Right lobe of liver (tissue), 6 donors: ENCODE measurements at regions not wholly inside any gene's neighbourhood (a gene's known extent, or its start where the extent isn't known, plus 50 kb on each side); places are given as distances from the start of the nearest gene placed in this dataset.
"Not testable (repeated sequence)": the region's sequence is repeated elsewhere in the genome, so short reads cannot be mapped to it uniquely, and the experiment has no call there.

Source experiments
- ATAC-seq, 4 donors: fragments of 200-7000 bp; cut with Tn5 transposase; one replicate each; pipeline ENCODE4 v1.9.1; 2020; ENCODE audit warnings: mild to moderate bottlenecking in 4 of 4, moderate library complexity in 4 of 4
- DNase-seq, 3 donors: peaks; one replicate each; pipeline ENCODE4 v3.0.0-alpha.2; 2020
- H3K27ac ChIP-seq, 3 donors: fragments of 200-600 bp; one replicate each; pipeline ENCODE4 v1.8.0; 2022
- H3K27me3 ChIP-seq, 2 donors: fragments of 200-600 bp; one replicate each; pipeline ENCODE4 v1.8.0; 2022
- H3K36me3 ChIP-seq, 4 donors: fragments of 200-600 bp; sonication (generic) in 1 of 4; one replicate each; pipeline versions ENCODE4 v1.5.1 to v1.8.0; 2017 to 2022; ENCODE audit warnings: control low read depth in 1 of 4
- H3K4me1 ChIP-seq, 4 donors: fragments of 200-600 bp; sonication (generic) in 1 of 4; one replicate each; pipeline versions ENCODE4 v1.5.1 to v1.8.0; 2017 to 2022; ENCODE audit warnings: control low read depth in 1 of 4
- H3K4me3 ChIP-seq, 3 donors: fragments of 200-600 bp; one replicate each; pipeline ENCODE4 v1.8.0; 2022
- H3K9me3 ChIP-seq, 4 donors: fragments of 200-600 bp; sonication (generic) in 1 of 4; one replicate each; pipeline versions ENCODE4 v1.5.1 to v1.8.0; 2017 to 2022; ENCODE audit warnings: control low read depth in 1 of 4
- POLR2A ChIP-seq: fragments of 450-650 bp; IDR thresholded peaks from one replicate; pipeline ENCODE4 v1.6.1; 2017; ENCODE audit warnings: antibody characterized with exemption, mild to moderate bottlenecking
- WGBS: methylation state at CpG from one replicate; pipeline ENCODE4 v1.1.6; 2018; ENCODE audit warnings: low coverage, low lambda C conversion rate; ENCODE audit not compliant: insufficient coverage; ENCODE audit errors: missing lambda C conversion rate; 5-methylcytosine and 5-hydroxymethylcytosine counted together
- intact Hi-C, 2 donors: fragments of 100-400 bp; cut with DNase I; formaldehyde crosslinking; loops; one replicate each; pipeline versions ENCODE4 v1.11.2 to v1.14.1; 2022
- TF ChIP-seq, protein P1 (sequence below), 4 donors: fragments of 200-600 bp in 3 of 4; fragments of 450-650 bp in 1 of 4; IDR thresholded peaks; one replicate each; pipeline versions ENCODE4 v1.5.1 to v1.8.0; 2016 to 2022; ENCODE audit warnings: antibody characterized with exemption in 4 of 4, mild to moderate bottlenecking in 2 of 4
- donor health status: DM: no; HTN: yes; CAD: no.
- donor health status: DM: no; HTN: no; CAD: no.
- donor health status: DM: no; HTN: no; CAD: no.
- donor health status: DM: no; HTN: yes; CAD: no.
- donor health status: DM: no; HTN: yes; CAD: no.

DNA sequence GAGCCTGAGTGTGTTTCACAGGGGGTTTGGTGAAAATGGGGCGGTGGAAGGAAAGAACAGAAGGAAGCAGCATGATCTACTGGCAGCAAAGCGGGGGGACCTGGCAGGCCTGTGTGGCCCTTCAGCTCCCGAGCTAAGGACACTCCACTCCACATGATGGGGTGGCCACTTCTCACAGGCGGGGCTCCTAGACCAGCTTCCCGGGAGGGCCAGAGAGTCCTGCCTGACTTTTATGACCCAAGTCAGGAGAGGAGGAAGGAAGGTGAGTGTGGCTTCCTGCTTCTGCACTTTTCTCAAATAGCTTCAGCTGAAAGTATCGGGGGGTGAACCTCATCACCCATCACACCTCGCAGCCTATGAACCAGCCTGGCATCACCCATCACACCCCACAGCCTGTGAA, 117.5 kb upstream of the AFDN start:
- no peak for ATAC-seq
- intact Hi-C loops: no loop called here
- H3K27ac ChIP-seq: no peak overlapping the region
- H3K36me3 ChIP-seq: no peaks in the 10 kb centered on the region
- H3K27me3 ChIP-seq: no peaks in the 10 kb centered on the region
- no peak for TF ChIP-seq POLR2A
- TF ChIP-seq, protein P1, sequence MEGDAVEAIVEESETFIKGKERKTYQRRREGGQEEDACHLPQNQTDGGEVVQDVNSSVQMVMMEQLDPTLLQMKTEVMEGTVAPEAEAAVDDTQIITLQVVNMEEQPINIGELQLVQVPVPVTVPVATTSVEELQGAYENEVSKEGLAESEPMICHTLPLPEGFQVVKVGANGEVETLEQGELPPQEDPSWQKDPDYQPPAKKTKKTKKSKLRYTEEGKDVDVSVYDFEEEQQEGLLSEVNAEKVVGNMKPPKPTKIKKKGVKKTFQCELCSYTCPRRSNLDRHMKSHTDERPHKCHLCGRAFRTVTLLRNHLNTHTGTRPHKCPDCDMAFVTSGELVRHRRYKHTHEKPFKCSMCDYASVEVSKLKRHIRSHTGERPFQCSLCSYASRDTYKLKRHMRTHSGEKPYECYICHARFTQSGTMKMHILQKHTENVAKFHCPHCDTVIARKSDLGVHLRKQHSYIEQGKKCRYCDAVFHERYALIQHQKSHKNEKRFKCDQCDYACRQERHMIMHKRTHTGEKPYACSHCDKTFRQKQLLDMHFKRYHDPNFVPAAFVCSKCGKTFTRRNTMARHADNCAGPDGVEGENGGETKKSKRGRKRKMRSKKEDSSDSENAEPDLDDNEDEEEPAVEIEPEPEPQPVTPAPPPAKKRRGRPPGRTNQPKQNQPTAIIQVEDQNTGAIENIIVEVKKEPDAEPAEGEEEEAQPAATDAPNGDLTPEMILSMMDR (IDR thresholded peaks at IDR 0.05): no peak
- 83% methylated on average over 1 of the region's 7 CpGs for WGBS
- no peaks in the 10 kb centered on the region for H3K9me3 ChIP-seq
- H3K4me1 ChIP-seq: no peaks in the 10 kb centered on the region
- DNase-seq: peak in 1 of 3 donors; percentile 18
- H3K4me3 ChIP-seq: no peak overlapping the region

DNA sequence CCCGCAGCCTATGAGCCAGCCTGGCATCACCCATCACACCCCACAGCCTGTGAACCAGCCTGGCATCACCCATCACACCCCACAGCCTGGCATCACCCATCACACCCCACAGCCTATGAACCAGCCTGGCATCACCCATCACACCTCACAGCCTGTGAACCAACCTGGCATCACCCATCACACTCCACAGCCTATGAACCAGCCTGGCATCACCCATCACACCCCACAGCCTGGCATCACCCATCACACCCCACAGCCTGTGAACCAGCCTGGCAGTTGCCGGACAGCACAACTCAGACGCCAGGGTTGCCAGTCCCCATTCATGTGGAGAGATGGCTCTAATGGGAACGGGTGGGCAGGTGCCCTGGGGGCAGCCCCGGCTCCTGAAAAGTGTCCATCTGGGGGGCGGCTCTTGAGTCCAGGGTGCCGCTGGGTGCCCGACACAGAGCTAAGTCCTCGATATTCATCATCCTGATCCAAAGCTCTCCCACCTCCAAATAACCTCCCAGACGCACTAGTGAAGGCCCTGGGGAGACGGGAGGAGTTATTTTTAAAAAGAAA, 116.9 kb upstream of the AFDN start:
- H3K27me3 ChIP-seq, H3K27ac ChIP-seq, ATAC-seq, H3K36me3 ChIP-seq, H3K9me3 ChIP-seq, H3K4me1 ChIP-seq, H3K4me3 ChIP-seq, intact Hi-C loops: not testable (repeated sequence)
- DNase-seq: peak in 1 of 3 donors; percentile 35
- 88% methylated on average over 3 of the region's 11 CpGs for WGBS

DNA sequence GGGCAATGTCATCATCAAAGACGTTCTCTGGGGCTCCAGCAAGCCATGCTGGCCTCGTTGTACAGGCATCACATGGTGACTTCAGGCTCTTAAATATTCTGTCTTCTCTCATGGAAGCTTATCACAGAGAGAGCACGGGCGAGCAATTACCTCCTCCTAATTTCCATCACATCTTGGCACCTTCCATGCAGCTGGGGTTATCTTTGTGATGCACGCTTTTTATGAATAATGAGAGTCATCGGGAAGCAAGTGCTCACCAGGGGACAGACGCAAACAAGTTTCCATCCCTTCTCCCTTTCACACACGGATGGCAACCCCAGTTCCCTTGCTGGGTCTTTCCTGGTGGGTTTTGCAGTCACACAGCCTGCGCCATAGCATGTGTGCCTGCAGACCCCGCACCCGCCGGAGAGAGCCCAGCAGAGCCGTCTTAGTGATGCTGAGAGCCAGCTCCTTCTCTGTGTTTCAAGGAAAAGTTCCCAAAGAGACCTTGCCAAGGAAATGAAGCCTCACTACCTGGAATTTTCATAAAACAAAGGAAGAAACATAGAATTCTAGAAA, 116.3 kb upstream of the AFDN start:
- intact Hi-C loops: no loop called here
- DNase-seq: no peak
- no peak for TF ChIP-seq POLR2A
- TF ChIP-seq, protein P1 (IDR thresholded peaks at IDR 0.05): no peak
- Histone ChIP-seq H3K4me3 (no peak overlapping the region), H3K9me3 (no peaks in the 10 kb centered on the region), H3K36me3 (no peaks in the 10 kb centered on the region), H3K4me1 (no peaks in the 10 kb centered on the region), H3K27ac (no peak overlapping the region), H3K27me3 (no peaks in the 10 kb centered on the region)
- WGBS: 82% methylated on average over 12 of the region's 13 CpGs
- ATAC-seq: no peak

DNA sequence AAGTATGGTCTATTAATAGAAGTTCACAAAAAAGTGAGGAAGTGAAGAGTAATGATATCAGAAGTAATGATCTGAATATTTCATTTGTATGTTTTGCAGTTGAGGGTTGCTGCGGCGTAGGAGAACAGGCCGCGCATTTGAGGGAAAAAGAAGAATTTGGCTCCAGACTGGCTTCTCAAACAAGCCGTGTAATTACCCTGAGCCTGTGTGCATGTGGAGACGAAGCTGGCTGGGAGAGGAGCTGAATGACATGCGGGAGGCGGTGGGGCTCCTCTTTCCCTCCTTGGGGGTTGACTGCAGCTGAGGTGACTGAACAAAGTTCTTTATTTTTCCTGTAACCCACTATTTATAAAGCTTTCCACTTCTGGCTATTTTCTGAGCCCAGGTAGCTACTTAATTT, 115.5 kb upstream of the AFDN start:
- intact Hi-C loops: no loop called here
- no peaks in the 10 kb centered on the region for H3K4me1 ChIP-seq
- DNase-seq (no peak), ATAC-seq (no peak)
- no peaks in the 10 kb centered on the region for H3K9me3 ChIP-seq
- H3K27ac ChIP-seq: no peak overlapping the region
- TF ChIP-seq, protein P1 (IDR thresholded peaks at IDR 0.05): no peak
- TF ChIP-seq POLR2A: no peak
- 89% methylated on average over 6 of the region's 8 CpGs for WGBS
- H3K4me3 ChIP-seq: no peak overlapping the region
- H3K27me3 ChIP-seq: no peaks in the 10 kb centered on the region
- H3K36me3 ChIP-seq: no peaks in the 10 kb centered on the region

DNA sequence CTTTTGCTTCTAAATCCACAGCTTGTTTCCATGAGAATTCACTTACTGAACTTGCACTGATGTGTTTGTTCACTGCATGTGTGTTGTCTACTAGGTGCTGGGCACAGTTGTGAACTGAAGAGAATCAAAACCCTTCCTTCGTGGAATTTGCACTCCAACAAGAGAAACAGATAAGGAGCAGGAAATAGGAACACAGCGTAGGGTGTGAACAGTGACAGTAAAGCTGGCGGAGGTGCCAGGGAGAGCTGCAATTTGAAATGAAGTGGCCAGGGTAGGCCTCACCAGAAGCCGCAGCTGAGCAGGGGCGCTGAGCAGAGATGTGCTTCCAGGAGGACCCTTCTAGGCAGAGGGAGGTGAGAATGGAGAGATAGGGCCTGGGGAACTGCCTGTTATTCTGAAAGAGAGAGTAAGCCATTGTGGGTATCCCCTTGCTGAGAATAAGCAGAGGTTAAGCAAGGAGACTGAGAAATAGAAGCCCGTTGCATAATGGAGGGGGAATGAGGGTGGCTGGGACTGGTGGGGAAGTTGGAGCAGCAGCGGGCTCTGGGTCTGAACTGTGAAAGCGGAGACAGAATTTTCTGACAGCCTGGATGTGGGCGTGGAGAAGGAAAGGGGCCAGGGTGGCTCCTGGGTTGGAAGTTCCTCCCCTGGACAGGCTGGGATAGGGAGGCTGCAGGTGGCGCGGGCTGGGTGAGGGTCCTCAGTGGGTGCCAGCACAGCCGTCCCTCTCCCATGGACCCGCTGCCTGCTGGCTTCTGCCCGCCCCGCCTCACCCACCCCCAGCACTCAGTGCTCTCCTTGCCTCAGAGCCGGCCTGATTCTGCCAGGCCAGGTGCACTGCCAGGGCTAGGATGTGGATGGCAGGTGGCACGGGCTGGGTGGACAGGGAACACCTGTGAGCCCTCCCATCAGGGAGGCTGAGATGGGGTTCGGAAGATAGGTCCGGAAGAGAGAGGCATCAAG, 114.7 kb upstream of the AFDN start:
- H3K27ac ChIP-seq: no peak overlapping the region
- ATAC-seq (peak in 2 of 4 donors; percentile 13 to 24), DNase-seq (peak in 1 of 3 donors; percentile 27)
- intact Hi-C loops: no loop called here
- no peaks in the 10 kb centered on the region for H3K27me3 ChIP-seq
- no peak overlapping the region for H3K4me3 ChIP-seq
- TF ChIP-seq POLR2A: no peak
- TF ChIP-seq, protein P1 (IDR thresholded peaks at IDR 0.05): no peak
- H3K36me3 ChIP-seq: no peaks in the 10 kb centered on the region
- H3K9me3 ChIP-seq: no peaks in the 10 kb centered on the region
- no peaks in the 10 kb centered on the region for H3K4me1 ChIP-seq
- 65% methylated on average over 9 of the region's 19 CpGs for WGBS
